ENCODE measurements at regions not wholly inside any gene's neighbourhood (a gene's known extent, or its start where the extent isn't known, plus 50 kb on each side); places are given as distances from the start of the nearest gene placed in this dataset.
"Not testable (repeated sequence)": the region's sequence is repeated elsewhere in the genome, so short reads cannot be mapped to it uniquely, and the experiment has no call there.

GRCh38 chr13:34179481-34179880 lies 361.5 kb downstream of the RFC3 start:
- Histone ChIP-seq H3K27me3 (ENCODE audit: insufficient read depth, low read depth) (no peaks in the 10 kb centered on the region), H3K4me2 (no peak overlapping the region), H3K9me2 (ENCODE audit: insufficient read depth) (no peaks in the 10 kb centered on the region), H3K4me1 (replicated peaks; ENCODE audit: insufficient read depth) (no peaks in the 10 kb centered on the region), H3K9me3 (ENCODE audit: insufficient read depth, low read depth) (no peaks in the 10 kb centered on the region), H3F3A (ENCODE audit: insufficient read depth, low read depth) (no peaks in the 10 kb centered on the region), H4K20me1 (ENCODE audit: insufficient read depth) (no peaks in the 10 kb centered on the region), H3K79me2 (ENCODE audit: low read depth) (no peaks in the 10 kb centered on the region), H3K4me3 (no peak overlapping the region), H2AFZ (no peak overlapping the region), H3K36me3 (ENCODE audit: low read depth) (no peaks in the 10 kb centered on the region), H3K27ac (no peak overlapping the region)
- TF ChIP-seq EZH2 (IDR thresholded peaks at IDR 0.05; ENCODE audit: low read depth) = no peak
- no peak for TF ChIP-seq CTCF (conservative IDR thresholded peaks at IDR 0.05)
- CTCF ChIA-PET = no interaction called here
- no TSS peak for BruUV-seq (replicated peaks)
- POLR2A ChIA-PET (ENCODE audit: unreplicated experiment) = no interaction called here
- DNase-seq = no peak
- intact Hi-C loops (cut with micrococcal nuclease; ENCODE audit: unreplicated experiment) = no loop called here

- Histone ChIP-seq H3K4me3 (no peak overlapping the region), H3K4me1 (replicated peaks; ENCODE audit: insufficient read depth) (no peaks in the 10 kb centered on the region), H3F3A (ENCODE audit: insufficient read depth, low read depth) (no peaks in the 10 kb centered on the region), H2AFZ (no peak overlapping the region), H3K36me3 (ENCODE audit: low read depth) (no peaks in the 10 kb centered on the region), H3K9me3 (ENCODE audit: insufficient read depth, low read depth) (no peaks in the 10 kb centered on the region), H4K20me1 (ENCODE audit: insufficient read depth) (no peaks in the 10 kb centered on the region), H3K79me2 (ENCODE audit: low read depth) (no peaks in the 10 kb centered on the region), H3K4me2 (no peak overlapping the region), H3K27ac (no peak overlapping the region), H3K27me3 (ENCODE audit: insufficient read depth, low read depth) (no peaks in the 10 kb centered on the region), H3K9me2 (ENCODE audit: insufficient read depth) (no peaks in the 10 kb centered on the region)
- no peak for TF ChIP-seq EZH2 (IDR thresholded peaks at IDR 0.05; ENCODE audit: low read depth)
- TF ChIP-seq CTCF (conservative IDR thresholded peaks at IDR 0.05) = no peak
- BruUV-seq (replicated peaks) = no TSS peak
- DNase-seq = no peak
- intact Hi-C loops (cut with micrococcal nuclease; ENCODE audit: unreplicated experiment) = no loop called here
- CTCF ChIA-PET = no interaction called here
- POLR2A ChIA-PET (ENCODE audit: unreplicated experiment) = no interaction called here
These were observed 362.0 kb downstream of the RFC3 start for GRCh38 chr13:34179927-34180326.

- H3K9me2 ChIP-seq (ENCODE audit: insufficient read depth); POLR2A ChIA-PET (ENCODE audit: unreplicated experiment); BruUV-seq (replicated peaks); H3K27me3 ChIP-seq (ENCODE audit: insufficient read depth, low read depth); H4K20me1 ChIP-seq (ENCODE audit: insufficient read depth); H3F3A ChIP-seq (ENCODE audit: insufficient read depth, low read depth); H3K79me2 ChIP-seq (ENCODE audit: low read depth); H3K4me1 ChIP-seq (replicated peaks; ENCODE audit: insufficient read depth); DNase-seq; H3K27ac ChIP-seq; intact Hi-C loops (cut with micrococcal nuclease; ENCODE audit: unreplicated experiment); H3K4me2 ChIP-seq; H3K4me3 ChIP-seq; H3K9me3 ChIP-seq (ENCODE audit: insufficient read depth, low read depth); CTCF ChIA-PET; H2AFZ ChIP-seq; H3K36me3 ChIP-seq (ENCODE audit: low read depth): not testable (repeated sequence)
These were observed 363.3 kb downstream of the RFC3 start for GRCh38 chr13:34181256-34181655.

- no peak overlapping the region for H3K4me2 ChIP-seq
- TF ChIP-seq EZH2 (IDR thresholded peaks at IDR 0.05; ENCODE audit: low read depth) (no peak), CTCF (conservative IDR thresholded peaks at IDR 0.05) (no peak)
- no peaks in the 10 kb centered on the region for H3F3A ChIP-seq (ENCODE audit: insufficient read depth, low read depth)
- no peak overlapping the region for H3K4me3 ChIP-seq
- H3K4me1 ChIP-seq (replicated peaks; ENCODE audit: insufficient read depth) = no peaks in the 10 kb centered on the region
- ChIA-PET POLR2A (ENCODE audit: unreplicated experiment) (no interaction called here), CTCF (no interaction called here)
- no peak overlapping the region for H2AFZ ChIP-seq
- H3K79me2 ChIP-seq (ENCODE audit: low read depth) = no peaks in the 10 kb centered on the region
- H3K9me2 ChIP-seq (ENCODE audit: insufficient read depth) = no peaks in the 10 kb centered on the region
- no peak for DNase-seq
- H3K27ac ChIP-seq = no peak overlapping the region
- BruUV-seq (replicated peaks) = no TSS peak
- H3K9me3 ChIP-seq (ENCODE audit: insufficient read depth, low read depth) = peaks cover 6% of the 10 kb centered on the region
- intact Hi-C loops (cut with micrococcal nuclease; ENCODE audit: unreplicated experiment) = no loop called here
- no peaks in the 10 kb centered on the region for H4K20me1 ChIP-seq (ENCODE audit: insufficient read depth)
- H3K36me3 ChIP-seq (ENCODE audit: low read depth) = no peaks in the 10 kb centered on the region
- no peaks in the 10 kb centered on the region for H3K27me3 ChIP-seq (ENCODE audit: insufficient read depth, low read depth)
These were observed 372.0 kb downstream of the RFC3 start for GRCh38 chr13:34189946-34190345.
